NCI-H2171 treated with DMSO at 0.1 percent for 48 hours (cell line): ENCODE measurements at regions not wholly inside any gene's neighbourhood (a gene's known extent, or its start where the extent isn't known, plus 50 kb on each side); places are given as distances from the start of the nearest gene placed in this dataset.
"Not testable (repeated sequence)": the region's sequence is repeated elsewhere in the genome, so short reads cannot be mapped to it uniquely, and the experiment has no call there.

Experiments used
- DNase-seq: peaks from one replicate; lab custom pipeline; 2025; lab: John Stamatoyannopoulos, UW

GRCh38 chr1:199920635-199921034 is 106.9 kb upstream of the NR5A2 start:
- no peak for DNase-seq

GRCh38 chr1:199929556-199929955 is 98.0 kb upstream of the NR5A2 start:
- no peak for DNase-seq

- not testable (repeated sequence) for DNase-seq
Observed at GRCh38 chr1:199930067-199930466, 97.4 kb upstream of the NR5A2 start.

GRCh38 chr1:199931666-199932377 is 95.7 kb upstream of the NR5A2 start:
- DNase-seq, result no peak

GRCh38 chr1:199932462-199932861 is 95.0 kb upstream of the NR5A2 start:
- DNase-seq, result no peak

- no peak for DNase-seq
Observed at GRCh38 chr1:199936441-199936840, 91.1 kb upstream of the NR5A2 start.

GRCh38 chr1:199937161-199937560 is 90.3 kb upstream of the NR5A2 start:
- DNase-seq, result no peak

GRCh38 chr1:199937661-199938060 is 89.8 kb upstream of the NR5A2 start:
- no peak for DNase-seq

GRCh38 chr1:199944986-199945385 is 82.5 kb upstream of the NR5A2 start:
- no peak for DNase-seq

GRCh38 chr1:199945591-199945990 is 81.9 kb upstream of the NR5A2 start:
- DNase-seq, result no peak

- DNase-seq, result no peak
Observed at GRCh38 chr1:199946305-199947155, 81.0 kb upstream of the NR5A2 start.

GRCh38 chr1:199948587-199949280 is 78.8 kb upstream of the NR5A2 start:
- peak; percentile 2 for DNase-seq

- not testable (repeated sequence) for DNase-seq
Observed at GRCh38 chr1:199951005-199951404, 76.5 kb upstream of the NR5A2 start.

- no peak for DNase-seq
Observed at GRCh38 chr1:199953651-199954050, 73.9 kb upstream of the NR5A2 start.

- DNase-seq, result no peak
Observed at GRCh38 chr1:199954699-199955098, 72.8 kb upstream of the NR5A2 start.

GRCh38 chr1:199955235-199955634 is 72.3 kb upstream of the NR5A2 start:
- DNase-seq, result no peak

- DNase-seq, result no peak
Observed at GRCh38 chr1:199956005-199956404, 71.5 kb upstream of the NR5A2 start.

GRCh38 chr1:199959033-199959774 is 68.3 kb upstream of the NR5A2 start:
- no peak for DNase-seq

GRCh38 chr1:199959775-199960110 is 67.8 kb upstream of the NR5A2 start:
- DNase-seq, result no peak

- no peak for DNase-seq
Observed at GRCh38 chr1:199970125-199970524, 57.4 kb upstream of the NR5A2 start.

GRCh38 chr1:199976496-199977144 is 50.9 kb upstream of the NR5A2 start:
- no peak for DNase-seq
